HG03469 (cell line): ENCODE measurements at regions not wholly inside any gene's neighbourhood (a gene's known extent, or its start where the extent isn't known, plus 50 kb on each side); places are given as distances from the start of the nearest gene placed in this dataset.

ENCODE experiments used
- ATAC-seq: cut with Tn5 transposase; IDR thresholded peaks from one replicate; pipeline ENCODE4 v1.9.1; 2021; ENCODE audit warnings: mild to moderate bottlenecking, moderate library complexity, moderate number of reproducible peaks; ENCODE audit not compliant: unreplicated experiment

- no peak for ATAC-seq
Observed at GRCh38 chr15:95346721-95347475, 983.6 kb upstream of the NR2F2 start.

GRCh38 chr15:95347837-95348236, 982.7 kb upstream of the NR2F2 start:
- no peak for ATAC-seq

GRCh38 chr15:95350908-95351307, 979.6 kb upstream of the NR2F2 start:
- ATAC-seq = no peak

- no peak for ATAC-seq
Observed at GRCh38 chr15:95352631-95353187, 977.8 kb upstream of the NR2F2 start.

- no peak for ATAC-seq
Observed at GRCh38 chr15:95353512-95353911, 977.0 kb upstream of the NR2F2 start.

GRCh38 chr15:95359966-95360365, 970.5 kb upstream of the NR2F2 start:
- ATAC-seq = no peak

- no peak for ATAC-seq
Observed at GRCh38 chr15:95362306-95362705, 968.2 kb upstream of the NR2F2 start.

- ATAC-seq = no peak
Observed at GRCh38 chr15:95363646-95364045, 966.9 kb upstream of the NR2F2 start.

GRCh38 chr15:95365511-95366107, 964.9 kb upstream of the NR2F2 start:
- ATAC-seq = no peak

- no peak for ATAC-seq
Observed at GRCh38 chr15:95368191-95368590, 962.3 kb upstream of the NR2F2 start.

GRCh38 chr15:95368755-95369601, 961.5 kb upstream of the NR2F2 start:
- no peak for ATAC-seq

- ATAC-seq = no peak
Observed at GRCh38 chr15:95370291-95370690, 960.2 kb upstream of the NR2F2 start.

- ATAC-seq = no peak
Observed at GRCh38 chr15:95371664-95372063, 958.8 kb upstream of the NR2F2 start.

GRCh38 chr15:95375281-95375680, 955.2 kb upstream of the NR2F2 start:
- no peak for ATAC-seq

- no peak for ATAC-seq
Observed at GRCh38 chr15:95377258-95377852, 953.1 kb upstream of the NR2F2 start.

- ATAC-seq = no peak
Observed at GRCh38 chr15:95394186-95395067, 936.1 kb upstream of the NR2F2 start.

- ATAC-seq = no peak
Observed at GRCh38 chr15:95400428-95400827, 930.1 kb upstream of the NR2F2 start.

GRCh38 chr15:95401587-95401986, 928.9 kb upstream of the NR2F2 start:
- no peak for ATAC-seq

GRCh38 chr15:95405447-95405846, 925.1 kb upstream of the NR2F2 start:
- ATAC-seq = no peak

GRCh38 chr15:95407534-95407933, 923.0 kb upstream of the NR2F2 start:
- ATAC-seq = no peak
